Progenitor cell of endocrine pancreas (in vitro differentiated cells): ENCODE measurements at regions not wholly inside any gene's neighbourhood (a gene's known extent, or its start where the extent isn't known, plus 50 kb on each side); places are given as distances from the start of the nearest gene placed in this dataset.

ENCODE experiments used
- DNase-seq: peaks from one replicate; pipeline ENCODE4 v3.0.0; 2021; ENCODE audit warnings: low spot score; ENCODE audit not compliant: unreplicated experiment
- H3K27ac Mint-ChIP-seq: 2 replicates; pipeline ENCODE4 v1.8.0; 2021; ENCODE audit warnings: mild to moderate bottlenecking, moderate library complexity, mixed read lengths
- H3K27me3 Mint-ChIP-seq: 2 replicates; pipeline ENCODE4 v1.8.0; 2021; ENCODE audit warnings: mixed read lengths
- H3K36me3 Mint-ChIP-seq: 2 replicates; pipeline ENCODE4 v1.8.0; 2022; ENCODE audit warnings: mixed read lengths; ENCODE audit not compliant: insufficient read depth
- H3K4me1 Mint-ChIP-seq: 2 replicates; pipeline ENCODE4 v1.8.0; 2021; ENCODE audit warnings: low read depth, mixed read lengths
- H3K4me3 Mint-ChIP-seq: 2 replicates; pipeline ENCODE4 v1.8.0; 2021; ENCODE audit warnings: low read depth, mild to moderate bottlenecking, moderate library complexity, mixed read lengths
- H3K9me3 Mint-ChIP-seq: 2 replicates; pipeline ENCODE4 v1.8.0; 2021; ENCODE audit warnings: low read depth, mixed read lengths
- CTCF ChIP-seq: fragments of 200-600 bp; sonication (generic); IDR thresholded peaks from one replicate; pipeline ENCODE4 v1.5.0; 2021; ENCODE audit warnings: antibody characterized with exemption, mild to moderate bottlenecking; ENCODE audit not compliant: unreplicated experiment

DNA sequence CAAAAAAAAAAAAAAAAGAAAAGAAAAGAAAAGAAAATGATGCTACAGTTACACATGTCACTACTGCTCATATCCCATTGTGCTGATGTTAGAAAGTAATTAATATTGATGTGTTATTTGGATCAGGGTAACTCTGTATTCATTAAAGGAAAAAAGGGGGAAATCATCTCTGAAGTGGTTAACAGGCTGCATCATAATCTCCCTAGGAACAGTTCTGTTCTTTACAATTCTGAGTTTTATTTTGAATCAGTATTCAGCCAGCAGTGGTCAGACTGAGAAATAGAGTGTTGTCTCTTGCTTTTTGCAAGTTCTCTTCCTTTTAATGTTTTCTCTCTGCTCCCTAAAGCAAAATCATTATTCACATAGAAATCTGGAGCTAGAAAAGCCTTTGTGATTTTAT is 128.6 kb upstream of the CRY1 start:
- Mint-ChIP-seq H3K9me3 (peaks cover 10% of the 10 kb centered on the region), H3K27ac (no peak overlapping the region), H3K27me3 (peaks cover 23% of the 10 kb centered on the region), H3K4me3 (no peak overlapping the region), H3K4me1 (no peaks in the 10 kb centered on the region), H3K36me3 (peaks cover 1% of the 10 kb centered on the region)
- no peak for TF ChIP-seq CTCF
- DNase-seq, result no peak

- Mint-ChIP-seq H3K9me3 (peaks cover 3% of the 10 kb centered on the region), H3K36me3 (no peaks in the 10 kb centered on the region), H3K4me1 (no peaks in the 10 kb centered on the region), H3K27ac (no peak overlapping the region), H3K27me3 (peaks cover 28% of the 10 kb centered on the region), H3K4me3 (no peak overlapping the region)
- TF ChIP-seq CTCF, result no peak
- DNase-seq, result no peak
Measured at GRCh38 chr12:107223821-107224220, 130.5 kb upstream of the CRY1 start.

DNA sequence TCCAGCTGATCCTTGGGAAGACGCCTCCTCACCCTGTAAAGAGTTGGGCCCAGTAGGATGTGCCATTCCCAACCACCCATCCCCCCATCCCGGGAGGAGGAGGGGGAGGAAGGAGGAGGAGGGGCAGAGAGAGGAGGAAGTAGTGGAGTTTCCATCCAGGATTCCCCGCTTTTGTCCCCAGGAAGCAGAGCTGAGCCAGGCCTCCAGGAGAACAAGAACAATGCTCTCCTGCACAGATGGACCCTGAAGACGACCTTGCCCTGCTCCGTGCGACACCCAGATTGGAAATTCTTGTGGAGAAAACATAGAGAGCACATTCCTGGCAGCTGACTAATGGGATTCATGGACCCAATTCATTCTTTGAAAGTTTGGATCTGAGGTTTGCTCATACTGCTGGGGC is 132.3 kb upstream of the CRY1 start:
- Mint-ChIP-seq H3K36me3 (no peaks in the 10 kb centered on the region), H3K27me3 (peaks cover 26% of the 10 kb centered on the region), H3K9me3 (no peaks in the 10 kb centered on the region), H3K4me3 (no peak overlapping the region), H3K4me1 (no peaks in the 10 kb centered on the region), H3K27ac (no peak overlapping the region)
- DNase-seq, result no peak
- no peak for TF ChIP-seq CTCF

GRCh38 chr12:107226126-107226525 is 132.8 kb upstream of the CRY1 start:
- Mint-ChIP-seq H3K27ac (no peak overlapping the region), H3K9me3 (no peaks in the 10 kb centered on the region), H3K4me3 (no peak overlapping the region), H3K4me1 (no peaks in the 10 kb centered on the region), H3K27me3 (peaks cover 24% of the 10 kb centered on the region), H3K36me3 (no peaks in the 10 kb centered on the region)
- no peak for DNase-seq
- no peak for TF ChIP-seq CTCF

- no peak for DNase-seq
Measured at GRCh38 chr12:107228076-107228475, 134.7 kb upstream of the CRY1 start.

More at GRCh38 chr12:107228076-107228475, 134.7 kb upstream of the CRY1 start:
- H3K27ac Mint-ChIP-seq, result no peak overlapping the region
- H3K36me3 Mint-ChIP-seq, result no peaks in the 10 kb centered on the region
- no peak overlapping the region for H3K4me3 Mint-ChIP-seq
- TF ChIP-seq CTCF, result no peak
- H3K27me3 Mint-ChIP-seq, result peaks cover 13% of the 10 kb centered on the region
- no peaks in the 10 kb centered on the region for H3K4me1 Mint-ChIP-seq
- H3K9me3 Mint-ChIP-seq, result no peaks in the 10 kb centered on the region
